GM06990 (cell line): ENCODE measurements at regions not wholly inside any gene's neighbourhood (a gene's known extent, or its start where the extent isn't known, plus 50 kb on each side); places are given as distances from the start of the nearest gene placed in this dataset.

Source experiments
- DNase-seq: peaks from one replicate; pipeline ENCODE4 v3.0.0-alpha.2; 2011; ENCODE audit not compliant: insufficient read length; ENCODE audit errors: extremely low read depth
- H3K27me3 ChIP-seq: replicated peaks from 2 replicates; pipeline ENCODE4 v1.6.0; 2011; ENCODE audit warnings: low read length; ENCODE audit not compliant: control insufficient read depth, insufficient read depth
- H3K36me3 ChIP-seq: 2 replicates; pipeline ENCODE4 v1.5.1; 2011; ENCODE audit warnings: low read length; ENCODE audit not compliant: control insufficient read depth, insufficient read depth
- H3K4me3 ChIP-seq: replicated peaks from 2 replicates; pipeline ENCODE4 v1.5.1; 2011; ENCODE audit warnings: low read depth, mild to moderate bottlenecking, control low read depth, low read length
- CTCF ChIP-seq: IDR thresholded peaks from 2 replicates; pipeline ENCODE4 v1.5.1; 2011; ENCODE audit warnings: low read length, control low read depth, mild to moderate bottlenecking, inconsistent platforms; ENCODE audit not compliant: insufficient read depth, poor library complexity, severe bottlenecking

GRCh38 chr14:66105815-66106214 is 380.4 kb upstream of the CCDC196 start:
- TF ChIP-seq CTCF, result no peak
- Histone ChIP-seq H3K36me3 (no peaks in the 10 kb centered on the region), H3K27me3 (no peaks in the 10 kb centered on the region), H3K4me3 (no peak overlapping the region)
- DNase-seq, result no peak

GRCh38 chr14:66109426-66109825 is 376.7 kb upstream of the CCDC196 start:
- Histone ChIP-seq H3K27me3 (no peaks in the 10 kb centered on the region), H3K36me3 (no peaks in the 10 kb centered on the region), H3K4me3 (no peak overlapping the region)
- no peak for DNase-seq
- peak; percentile 11 for TF ChIP-seq CTCF

- H3K27me3 ChIP-seq, result peaks cover 1% of the 10 kb centered on the region; the same call in 1 of the 2 replicates
- no peaks in the 10 kb centered on the region for H3K36me3 ChIP-seq
- no peak for TF ChIP-seq CTCF
- no peak overlapping the region for H3K4me3 ChIP-seq
- DNase-seq, result no peak
These were observed 374.3 kb upstream of the CCDC196 start for GRCh38 chr14:66111891-66112290.

- DNase-seq, result no peak
- Histone ChIP-seq H3K4me3 (no peak overlapping the region), H3K27me3 (peaks cover 1% of the 10 kb centered on the region; the same call in 1 of the 2 replicates), H3K36me3 (no peaks in the 10 kb centered on the region)
- no peak for TF ChIP-seq CTCF
These were observed 372.1 kb upstream of the CCDC196 start for GRCh38 chr14:66114071-66114470.

- Histone ChIP-seq H3K27me3 (peaks cover 1% of the 10 kb centered on the region; the same call in 1 of the 2 replicates), H3K4me3 (no peak overlapping the region), H3K36me3 (no peaks in the 10 kb centered on the region)
- TF ChIP-seq CTCF, result no peak
- no peak for DNase-seq
These were observed 370.2 kb upstream of the CCDC196 start for GRCh38 chr14:66115740-66116502.

GRCh38 chr14:66116732-66117131 is 369.4 kb upstream of the CCDC196 start:
- TF ChIP-seq CTCF, result no peak
- DNase-seq, result no peak
- no peak overlapping the region for H3K4me3 ChIP-seq

More at GRCh38 chr14:66116732-66117131, 369.4 kb upstream of the CCDC196 start:
- Histone ChIP-seq H3K36me3 (no peaks in the 10 kb centered on the region), H3K27me3 (peaks cover 1% of the 10 kb centered on the region; the same call in 1 of the 2 replicates)
